ENCODE measurements at regions not wholly inside any gene's neighbourhood (a gene's known extent, or its start where the extent isn't known, plus 50 kb on each side); places are given as distances from the start of the nearest gene placed in this dataset.

GRCh38 chrX:39826813-39827543 is 270.8 kb downstream of the BCOR start:
- TF ChIP-seq CTCF (IDR thresholded peaks at IDR 0.05; ENCODE audit: poor library complexity, severe bottlenecking) (no peak), REST (IDR thresholded peaks at IDR 0.05; ENCODE audit: borderline replicate concordance) (no peak), EP300 (conservative IDR thresholded peaks at IDR 0.05; ENCODE audit: poor library complexity, severe bottlenecking) (no peak), EZH2 (IDR thresholded peaks at IDR 0.05; ENCODE audit: borderline replicate concordance, insufficient read depth, low read length, poor library complexity, severe bottlenecking) (no peak), RAD21 (conservative IDR thresholded peaks at IDR 0.05) (no peak), SMC3 (conservative IDR thresholded peaks at IDR 0.05; ENCODE audit: poor library complexity) (no peak), TAF1 (IDR thresholded peaks at IDR 0.05; ENCODE audit: low read depth) (no peak), POLR2AphosphoS5 (IDR thresholded peaks at IDR 0.05) (no peak), MXI1 (conservative IDR thresholded peaks at IDR 0.05; ENCODE audit: poor library complexity, severe bottlenecking) (no peak)
